Fibroblast of the aortic adventitia (primary cell): ENCODE measurements at regions not wholly inside any gene's neighbourhood (a gene's known extent, or its start where the extent isn't known, plus 50 kb on each side); places are given as distances from the start of the nearest gene placed in this dataset.

Source experiments
- DNase-seq: peaks from one replicate; pipeline ENCODE4 v3.0.0-alpha.2; 2010; ENCODE audit warnings: low read depth
- H3K4me3 ChIP-seq: 2 replicates; pipeline ENCODE4 v1.5.1; 2011; ENCODE audit warnings: low read depth, mild to moderate bottlenecking, control low read depth, low read length, moderate library complexity
- CTCF ChIP-seq: IDR thresholded peaks from 2 replicates; pipeline ENCODE4 v1.5.1; 2011; ENCODE audit warnings: mild to moderate bottlenecking, low read length, control low read depth, inconsistent platforms; ENCODE audit not compliant: insufficient read depth

GRCh38 chr14:85172889-85173477, 357.0 kb upstream of the FLRT2 start:
- no peak for TF ChIP-seq CTCF

GRCh38 chr14:85175556-85175955, 354.4 kb upstream of the FLRT2 start:
- no peak for TF ChIP-seq CTCF
- no peak overlapping the region for H3K4me3 ChIP-seq
- peak; percentile 66 for DNase-seq

More at GRCh38 chr14:85172889-85173477, 357.0 kb upstream of the FLRT2 start:
- no peak overlapping the region for H3K4me3 ChIP-seq
- DNase-seq = no peak

GRCh38 chr14:85178864-85179263, 351.1 kb upstream of the FLRT2 start:
- H3K4me3 ChIP-seq = no peak overlapping the region
- TF ChIP-seq CTCF = no peak
- no peak for DNase-seq

GRCh38 chr14:85180876-85181275, 349.1 kb upstream of the FLRT2 start:
- TF ChIP-seq CTCF = no peak
- DNase-seq = no peak
- H3K4me3 ChIP-seq = no peak overlapping the region

- no peak for DNase-seq
- TF ChIP-seq CTCF = no peak
- H3K4me3 ChIP-seq = no peak overlapping the region
Observed at GRCh38 chr14:85182282-85182681, 347.7 kb upstream of the FLRT2 start.

GRCh38 chr14:85186082-85186481, 343.9 kb upstream of the FLRT2 start:
- no peak for TF ChIP-seq CTCF
- no peak overlapping the region for H3K4me3 ChIP-seq
- no peak for DNase-seq

GRCh38 chr14:85187521-85187920, 342.4 kb upstream of the FLRT2 start:
- H3K4me3 ChIP-seq = no peak overlapping the region
- no peak for DNase-seq
- no peak for TF ChIP-seq CTCF
